ENCODE measurements at regions not wholly inside any gene's neighbourhood (a gene's known extent, or its start where the extent isn't known, plus 50 kb on each side); places are given as distances from the start of the nearest gene placed in this dataset.
A peak's percentile ranks its signal among the peaks of the same experiment; 100 is the strongest.
"Not testable (repeated sequence)": the region's sequence is repeated elsewhere in the genome, so short reads cannot be mapped to it uniquely, and the experiment has no call there.

- DNase-seq (ENCODE audit: low read depth), result no peak
These were observed 299.4 kb downstream of the ADAMTS20 start for GRCh38 chr12:43252585-43252984.

GRCh38 chr12:43245947-43246346 is 306.1 kb downstream of the ADAMTS20 start:
- no peak for DNase-seq (ENCODE audit: low read depth)

GRCh38 chr12:43241986-43242385 is 310.0 kb downstream of the ADAMTS20 start:
- DNase-seq (ENCODE audit: low read depth), result no peak

GRCh38 chr12:43238281-43238680 is 313.7 kb downstream of the ADAMTS20 start:
- peak; percentile 11 for DNase-seq (ENCODE audit: low read depth)

- DNase-seq (ENCODE audit: low read depth), result no peak
These were observed 314.6 kb downstream of the ADAMTS20 start for GRCh38 chr12:43237238-43237879.

- DNase-seq (ENCODE audit: low read depth), result no peak
These were observed 316.3 kb downstream of the ADAMTS20 start for GRCh38 chr12:43235721-43236120.

GRCh38 chr12:43233861-43234260 is 318.1 kb downstream of the ADAMTS20 start:
- no peak for DNase-seq (ENCODE audit: low read depth)

GRCh38 chr12:43226151-43226550 is 325.9 kb downstream of the ADAMTS20 start:
- DNase-seq (ENCODE audit: low read depth), result no peak

- not testable (repeated sequence) for DNase-seq (ENCODE audit: low read depth)
These were observed 327.7 kb downstream of the ADAMTS20 start for GRCh38 chr12:43224190-43224805.

GRCh38 chr12:43222796-43223195 is 329.2 kb downstream of the ADAMTS20 start:
- no peak for DNase-seq (ENCODE audit: low read depth)

GRCh38 chr12:43221216-43221615 is 330.8 kb downstream of the ADAMTS20 start:
- DNase-seq (ENCODE audit: low read depth), result no peak

- no peak for DNase-seq (ENCODE audit: low read depth)
These were observed 335.5 kb downstream of the ADAMTS20 start for GRCh38 chr12:43216490-43216889.

- DNase-seq (ENCODE audit: low read depth), result no peak
These were observed 337.8 kb downstream of the ADAMTS20 start for GRCh38 chr12:43214166-43214565.

- DNase-seq (ENCODE audit: low read depth), result no peak
These were observed 338.4 kb downstream of the ADAMTS20 start for GRCh38 chr12:43213608-43214007.

- DNase-seq (ENCODE audit: low read depth), result peak; percentile 74
These were observed 341.4 kb downstream of the ADAMTS20 start for GRCh38 chr12:43210485-43211192.

- DNase-seq (ENCODE audit: low read depth), result peak; percentile 43
These were observed 343.4 kb downstream of the ADAMTS20 start for GRCh38 chr12:43208627-43209026.

GRCh38 chr12:43208221-43208620 is 343.8 kb downstream of the ADAMTS20 start:
- DNase-seq (ENCODE audit: low read depth), result peak; percentile 22

- DNase-seq (ENCODE audit: low read depth), result peak; percentile 54
These were observed 345.6 kb downstream of the ADAMTS20 start for GRCh38 chr12:43206396-43206795.

GRCh38 chr12:43198608-43199007 is 353.4 kb downstream of the ADAMTS20 start:
- DNase-seq (ENCODE audit: low read depth), result no peak

GRCh38 chr12:43196268-43196907 is 355.6 kb downstream of the ADAMTS20 start:
- no peak for DNase-seq (ENCODE audit: low read depth)

GRCh38 chr12:43193096-43193495 is 358.9 kb downstream of the ADAMTS20 start:
- DNase-seq (ENCODE audit: low read depth), result not testable (repeated sequence)

GRCh38 chr12:43192442-43192841 is 359.6 kb downstream of the ADAMTS20 start:
- DNase-seq (ENCODE audit: low read depth), result not testable (repeated sequence)

- DNase-seq (ENCODE audit: low read depth), result no peak
These were observed 371.8 kb downstream of the ADAMTS20 start for GRCh38 chr12:43180242-43180641.
